Heart left ventricle (tissue), 16 donors: ENCODE measurements at regions not wholly inside any gene's neighbourhood (a gene's known extent, or its start where the extent isn't known, plus 50 kb on each side); places are given as distances from the start of the nearest gene placed in this dataset.

Experiments used
- ATAC-seq, 4 donors: fragments of 200-7000 bp; cut with Tn5 transposase; one replicate each; pipeline ENCODE4 v1.9.1; 2020 to 2022; ENCODE audit warnings: moderate library complexity in 4 of 4, mild to moderate bottlenecking in 3 of 4, moderate number of reproducible peaks in 1 of 4
- DNase-seq, 5 donors: peaks; one replicate each; pipeline ENCODE4 v3.0.0-alpha.2; 2020
- H3K27ac ChIP-seq, 12 donors: fragments of 200-600 bp; sonication (generic) in 4 of 12; one replicate each; pipeline versions ENCODE4 v1.5.0 to v1.8.0; 2016 to 2022; ENCODE audit warnings: mild to moderate bottlenecking in 2 of 12
- H3K27me3 ChIP-seq, 9 donors: fragments of 200-600 bp; sonication (generic) in 2 of 9; one replicate each; pipeline versions ENCODE4 v1.5.1 to v1.8.0; 2016 to 2022; ENCODE audit warnings: mild to moderate bottlenecking in 3 of 9
- H3K36me3 ChIP-seq, 9 donors: fragments of 200-600 bp; sonication (generic) in 2 of 9; one replicate each; pipeline versions ENCODE4 v1.5.0 to v1.8.0; 2018 to 2022; ENCODE audit warnings: mild to moderate bottlenecking in 2 of 9
- H3K4me1 ChIP-seq, 12 donors: fragments of 200-600 bp; sonication (generic) in 4 of 12; one replicate each; pipeline versions ENCODE4 v1.5.0 to v1.8.0; 2016 to 2022; ENCODE audit warnings: mild to moderate bottlenecking in 3 of 12
- H3K4me3 ChIP-seq, 12 donors: fragments of 200-600 bp; sonication (generic) in 4 of 12; one replicate each; pipeline versions ENCODE4 v1.5.0 to v1.8.0; 2017 to 2022; ENCODE audit warnings: mild to moderate bottlenecking in 9 of 12, moderate library complexity in 4 of 12
- H3K9me3 ChIP-seq, 12 donors: fragments of 200-600 bp; sonication (generic) in 4 of 12; one replicate each; pipeline versions ENCODE4 v1.5.0 to v1.8.0; 2016 to 2022; ENCODE audit warnings: mild to moderate bottlenecking in 1 of 12
- CTCF ChIP-seq, 12 donors: fragments of 200-600 bp; sonication (generic) in 4 of 12; IDR thresholded peaks; one replicate each; pipeline versions ENCODE4 v1.5.0 to v1.8.0; 2018 to 2022; ENCODE audit warnings: antibody characterized with exemption in 12 of 12, mild to moderate bottlenecking in 5 of 12
- POLR2A ChIP-seq, 2 donors: fragments of 450-650 bp; IDR thresholded peaks; one replicate each; pipeline ENCODE4 v1.6.1; 2017; ENCODE audit warnings: antibody characterized with exemption in 2 of 2, mild to moderate bottlenecking in 2 of 2, moderate library complexity in 2 of 2
- WGBS, 4 donors: extraction: QIAGEN DNeasy Blood & Tissue Kit in 2 of 4; methylation state at CpG; one replicate each; pipeline versions ENCODE4 v1.1.5 to v1.1.7; 2013 to 2018; 5-methylcytosine and 5-hydroxymethylcytosine counted together
- intact Hi-C, 10 donors: fragments of 100-400 bp; cut with DNase I; formaldehyde crosslinking; loops; one replicate each; pipeline versions ENCODE4 v1.11.1 to v1.14.2; 2022
- donor health status: ischemic (EF 13 %, LVEDD 7.1; RV severe dilation, severe dysfunction).
- donor health status: healthy with polysubstance abuse.
- donor health status: DM: no; HTN: yes; CAD: no.
- donor health status: DM: no; HTN: no; CAD: no.
- donor health status: ischemic (EF 25% LVEDD 6.9; RV normal size, moderate dysfunction).
- donor health status: ischemic (EF 25% LVEDD 5.7; RV mildly dilated, moderate dysfunction).
- donor health status: healthy.
- donor health status: DM: yes; HTN: yes; CAD: no.
- donor health status: ischemic (EF 35%, LVEDD 5.7; RV mildly dilated, moderate dysfunction).
- donor health status: nonischemic (EF 11% LVEDD 7.7; RV severe dilation, severe dysfunction).
- donor health status: DM: yes; HTN: yes; CAD: no.
- donor health status: PGD.
- donor health status: ischemic (EF 29% LVEDD 5.4; RV normal size, mild dysfunction).
- donor health status: nonischemic (EF 23%, LVEDD 6.1; RV moderate dilation, normal function).

DNA sequence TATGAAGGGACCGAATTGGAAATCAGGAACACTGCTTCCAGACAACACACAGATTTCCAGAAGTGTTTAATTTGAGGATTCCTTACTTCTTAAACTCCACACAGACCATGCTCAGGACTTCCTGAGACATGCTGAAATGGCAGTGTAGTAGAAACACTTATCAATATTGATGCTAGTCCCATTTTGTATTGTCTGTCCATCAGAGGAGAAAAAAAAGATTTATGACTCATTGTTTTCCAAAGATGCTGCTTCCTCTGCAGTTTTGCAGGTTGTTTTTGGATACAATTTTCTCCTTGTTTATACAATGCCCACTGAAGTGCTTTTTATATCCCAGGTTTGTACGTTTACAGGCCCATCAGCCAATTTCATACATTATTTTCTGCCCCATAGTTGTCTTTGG lies 68.3 kb upstream of the TANC2 start:
- Histone ChIP-seq H3K4me3 (peak overlapping the region in 1 of 12 donors; percentile 18), H3K36me3 (no peaks in the 10 kb centered on the region), H3K4me1 (peaks cover 0 to 32% (median 8%) of the 10 kb centered on the region in 12 donors), H3K27ac (peak overlapping the region in 5 of 12 donors; percentile 7 to 49 (median 48)), H3K9me3 (no peaks in the 10 kb centered on the region), H3K27me3 (no peaks in the 10 kb centered on the region)
- ATAC-seq, result no peak
- TF ChIP-seq POLR2A (IDR thresholded peaks at IDR 0.05) (no peak), CTCF (IDR thresholded peaks at IDR 0.05) (no peak)
- DNase-seq, result no peak
- intact Hi-C loops, result loop anchor here in 3 of 10 donors (5.0 to 10.0 kb wide), 2 partner anchors 70 to 193 kb away; partner anchors contain the start of gene TANC2 (in 2 of the 3)
- 38 to 61% (median 41%) methylated on average over 2 of the region's 2 CpGs for WGBS, 4 donors

DNA sequence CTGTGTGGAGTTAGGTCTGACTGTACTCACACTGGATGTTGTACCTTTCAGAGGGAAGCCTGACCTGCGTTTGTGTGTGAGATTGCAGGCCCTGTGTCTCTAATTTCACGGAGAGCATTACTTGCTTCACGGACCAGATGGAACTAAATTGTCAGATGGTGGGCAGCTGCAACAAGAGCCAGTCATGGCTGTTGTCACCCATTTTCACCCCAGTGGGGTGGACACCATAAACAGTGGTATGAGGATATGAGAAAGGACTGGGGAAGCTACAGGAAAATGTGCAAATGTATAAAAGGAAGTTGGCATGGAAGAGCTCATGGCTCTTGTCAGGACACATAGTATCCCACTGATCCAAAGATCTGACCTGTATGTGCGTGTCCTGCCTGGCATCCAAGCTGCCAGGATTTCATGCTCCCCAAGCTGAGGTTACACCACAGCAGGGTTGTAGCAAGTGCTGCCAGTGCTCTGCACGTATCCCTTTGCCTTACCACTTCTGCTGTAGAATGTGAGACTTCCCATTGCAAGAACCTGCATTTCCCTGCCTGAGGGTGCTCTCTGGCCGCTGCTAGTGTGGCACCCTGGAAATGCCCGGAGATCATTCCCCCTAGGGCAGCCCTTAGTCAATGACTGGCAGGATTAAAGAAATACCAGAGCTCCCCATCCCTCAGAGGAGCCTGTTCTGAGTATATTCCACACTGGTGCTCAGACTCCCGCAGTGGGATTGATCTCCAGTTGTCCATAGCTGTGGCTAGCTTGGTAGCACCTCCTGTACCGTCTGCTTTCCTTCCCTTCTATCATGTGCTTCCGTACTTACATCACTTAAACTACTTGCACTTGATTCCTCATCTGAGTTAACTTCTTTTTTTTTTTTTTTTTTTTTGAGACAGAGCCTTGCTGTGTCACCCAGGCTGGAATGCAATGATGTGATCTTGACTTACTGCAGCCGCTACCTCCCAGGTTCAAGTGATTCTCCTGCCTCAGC lies 70.4 kb upstream of the TANC2 start:
- intact Hi-C loops, result loop anchor here in 3 of 10 donors (5.0 to 10.0 kb wide), 2 partner anchors 72 to 191 kb away; partner anchors contain the start of gene TANC2 (in 2 of the 3)
- ATAC-seq (peak in 1 of 4 donors; percentile 63), DNase-seq (no peak)
- TF ChIP-seq POLR2A (IDR thresholded peaks at IDR 0.05) (no peak), CTCF (IDR thresholded peaks at IDR 0.05) (no peak)
- Histone ChIP-seq H3K27ac (peak overlapping the region in 2 of 12 donors; percentile 5 to 59), H3K9me3 (no peaks in the 10 kb centered on the region), H3K27me3 (no peaks in the 10 kb centered on the region), H3K4me3 (no peak overlapping the region), H3K36me3 (no peaks in the 10 kb centered on the region), H3K4me1 (peaks cover 0 to 37% (median 14%) of the 10 kb centered on the region in 12 donors)
- 81 to 92% (median 88%) methylated on average over 10 to 11 of the region's 11 CpGs for WGBS, 4 donors

GRCh38 chr17:62892870-62893338 lies 73.1 kb upstream of the TANC2 start:
- peak in 4 of 5 donors; percentile 31 to 54 (median 49) for DNase-seq
- Histone ChIP-seq H3K36me3 (no peaks in the 10 kb centered on the region), H3K27ac (peak overlapping the region in 6 of 12 donors; percentile 18 to 51 (median 39)), H3K27me3 (no peaks in the 10 kb centered on the region), H3K4me3 (no peak overlapping the region), H3K4me1 (peaks cover 0 to 34% (median 13%) of the 10 kb centered on the region in 12 donors), H3K9me3 (peaks cover 0 to 3% (median 0%) of the 10 kb centered on the region in 12 donors)
- ATAC-seq, result peak; percentile 55 to 95 (median 86)
- TF ChIP-seq POLR2A (IDR thresholded peaks at IDR 0.05) (no peak), CTCF (IDR thresholded peaks at IDR 0.05) (no peak)
- 46 to 48% (median 47%) methylated on average over 4 of the region's 4 CpGs for WGBS, 4 donors
- intact Hi-C loops, result loop anchor here in 1 of 10 donors (5.0 to 10.0 kb wide), 2 partner anchors 74 to 188 kb away; partner anchors contain the start of gene TANC2
